Left cardiac atrium (tissue), 4 donors: ENCODE measurements at regions not wholly inside any gene's neighbourhood (a gene's known extent, or its start where the extent isn't known, plus 50 kb on each side); places are given as distances from the start of the nearest gene placed in this dataset.

Source experiments
- ATAC-seq, 2 donors: fragments of 200-7000 bp; cut with Tn5 transposase; one replicate each; pipeline ENCODE4 v1.9.1; 2020; ENCODE audit warnings: mild to moderate bottlenecking in 2 of 2, moderate library complexity in 2 of 2
- DNase-seq: peaks from one replicate; pipeline ENCODE4 v3.0.0-alpha.2; 2020
- intact Hi-C, 2 donors: fragments of 100-400 bp; cut with DNase I; formaldehyde crosslinking; loops; one replicate each; pipeline versions ENCODE4 v1.14.1 to v1.15.1; 2022 to 2023
- donor health status: DM: no; HTN: yes; CAD: no.
- donor health status: DM: no; HTN: yes; CAD: no; lungs with severe emphysema.
- donor health status: DM: yes; HTN: yes; CAD: no.
- donor health status: Dilated cardiomyopathy.

- ATAC-seq: no peak
- no peak for DNase-seq
- intact Hi-C loops: no loop called here
Observed at GRCh38 chr5:175094461-175094860, 349.5 kb downstream of the DRD1 start.

- DNase-seq: no peak
- ATAC-seq: peak in 1 of 2 donors; percentile 37
Observed at GRCh38 chr5:175092691-175093090, 351.3 kb downstream of the DRD1 start.

GRCh38 chr5:175088963-175089362 is 355.0 kb downstream of the DRD1 start:
- no peak for DNase-seq
- intact Hi-C loops: no loop called here

More at GRCh38 chr5:175092691-175093090, 351.3 kb downstream of the DRD1 start:
- intact Hi-C loops: no loop called here

GRCh38 chr5:175082866-175083590 is 358.6 kb downstream of the MSX2 start:
- ATAC-seq: no peak
- DNase-seq: no peak
- intact Hi-C loops: no loop called here

More at GRCh38 chr5:175088963-175089362, 355.0 kb downstream of the DRD1 start:
- no peak for ATAC-seq

GRCh38 chr5:175082346-175082745 is 358.0 kb downstream of the MSX2 start:
- ATAC-seq (no peak), DNase-seq (no peak)
- intact Hi-C loops: no loop called here

- intact Hi-C loops: no loop called here
- no peak for ATAC-seq
- no peak for DNase-seq
Observed at GRCh38 chr5:175079707-175080106, 355.3 kb downstream of the MSX2 start.

GRCh38 chr5:175070283-175070682 is 345.9 kb downstream of the MSX2 start:
- no peak for DNase-seq
- intact Hi-C loops: no loop called here
- no peak for ATAC-seq

- ATAC-seq (no peak), DNase-seq (no peak)
- intact Hi-C loops: no loop called here
Observed at GRCh38 chr5:175060257-175060656, 335.9 kb downstream of the MSX2 start.

- intact Hi-C loops: no loop called here
- DNase-seq: peak; percentile 49
- peak; percentile 65 to 69 for ATAC-seq
Observed at GRCh38 chr5:175059687-175060211, 335.4 kb downstream of the MSX2 start.

GRCh38 chr5:175056831-175057230 is 332.4 kb downstream of the MSX2 start:
- no peak for ATAC-seq
- intact Hi-C loops: no loop called here
- DNase-seq: no peak

- ATAC-seq (no peak), DNase-seq (no peak)
- intact Hi-C loops: no loop called here
Observed at GRCh38 chr5:175054243-175054642, 329.9 kb downstream of the MSX2 start.

- no peak for ATAC-seq
- intact Hi-C loops: no loop called here
- DNase-seq: no peak
Observed at GRCh38 chr5:175052351-175052750, 328.0 kb downstream of the MSX2 start.

- intact Hi-C loops: no loop called here
- ATAC-seq (no peak), DNase-seq (no peak)
Observed at GRCh38 chr5:175047048-175047447, 322.7 kb downstream of the MSX2 start.

GRCh38 chr5:175045820-175046219 is 321.4 kb downstream of the MSX2 start:
- peak; percentile 19 to 69 for ATAC-seq
- DNase-seq: no peak
- intact Hi-C loops: no loop called here

GRCh38 chr5:175037820-175038219 is 313.4 kb downstream of the MSX2 start:
- ATAC-seq (no peak), DNase-seq (no peak)
- intact Hi-C loops: no loop called here

GRCh38 chr5:175035882-175036533 is 311.6 kb downstream of the MSX2 start:
- intact Hi-C loops: no loop called here
- ATAC-seq (no peak), DNase-seq (no peak)

- ATAC-seq: no peak
- intact Hi-C loops: no loop called here
Observed at GRCh38 chr5:175034924-175035323, 310.5 kb downstream of the MSX2 start.

GRCh38 chr5:175032741-175033151 is 308.4 kb downstream of the MSX2 start:
- intact Hi-C loops: no loop called here
- no peak for DNase-seq
- ATAC-seq: no peak

More at GRCh38 chr5:175034924-175035323, 310.5 kb downstream of the MSX2 start:
- no peak for DNase-seq

GRCh38 chr5:175032013-175032412 is 307.6 kb downstream of the MSX2 start:
- intact Hi-C loops: no loop called here
- no peak for ATAC-seq
- DNase-seq: no peak

GRCh38 chr5:175027390-175027789 is 303.0 kb downstream of the MSX2 start:
- DNase-seq (no peak), ATAC-seq (no peak)
- intact Hi-C loops: no loop called here

- DNase-seq: no peak
- no peak for ATAC-seq
- intact Hi-C loops: no loop called here
Observed at GRCh38 chr5:175025077-175025476, 300.7 kb downstream of the MSX2 start.
